ENCODE measurements at regions not wholly inside any gene's neighbourhood (a gene's known extent, or its start where the extent isn't known, plus 50 kb on each side); places are given as distances from the start of the nearest gene placed in this dataset.

- TF ChIP-seq CTCF (IDR thresholded peaks at IDR 0.05) (no peak), POLR2A (IDR thresholded peaks at IDR 0.05) (no peak)
These were observed 108.8 kb upstream of the PTPRR start for GRCh38 chr12:71029302-71029701.
